ENCODE measurements at regions not wholly inside any gene's neighbourhood (a gene's known extent, or its start where the extent isn't known, plus 50 kb on each side); places are given as distances from the start of the nearest gene placed in this dataset.

GRCh38 chr7:130922206-130923112, 188.5 kb upstream of the KLF14 start:
- peaks cover 45% of the 10 kb centered on the region for H3K4me1 ChIP-seq
- no peaks in the 10 kb centered on the region for H3K9me3 ChIP-seq
- no peak overlapping the region for H3K4me3 ChIP-seq
- TF ChIP-seq, protein P1, sequence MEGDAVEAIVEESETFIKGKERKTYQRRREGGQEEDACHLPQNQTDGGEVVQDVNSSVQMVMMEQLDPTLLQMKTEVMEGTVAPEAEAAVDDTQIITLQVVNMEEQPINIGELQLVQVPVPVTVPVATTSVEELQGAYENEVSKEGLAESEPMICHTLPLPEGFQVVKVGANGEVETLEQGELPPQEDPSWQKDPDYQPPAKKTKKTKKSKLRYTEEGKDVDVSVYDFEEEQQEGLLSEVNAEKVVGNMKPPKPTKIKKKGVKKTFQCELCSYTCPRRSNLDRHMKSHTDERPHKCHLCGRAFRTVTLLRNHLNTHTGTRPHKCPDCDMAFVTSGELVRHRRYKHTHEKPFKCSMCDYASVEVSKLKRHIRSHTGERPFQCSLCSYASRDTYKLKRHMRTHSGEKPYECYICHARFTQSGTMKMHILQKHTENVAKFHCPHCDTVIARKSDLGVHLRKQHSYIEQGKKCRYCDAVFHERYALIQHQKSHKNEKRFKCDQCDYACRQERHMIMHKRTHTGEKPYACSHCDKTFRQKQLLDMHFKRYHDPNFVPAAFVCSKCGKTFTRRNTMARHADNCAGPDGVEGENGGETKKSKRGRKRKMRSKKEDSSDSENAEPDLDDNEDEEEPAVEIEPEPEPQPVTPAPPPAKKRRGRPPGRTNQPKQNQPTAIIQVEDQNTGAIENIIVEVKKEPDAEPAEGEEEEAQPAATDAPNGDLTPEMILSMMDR (IDR thresholded peaks at IDR 0.05), result no peak
- intact Hi-C loops (cut with DNase I), result no loop called here
- ATAC-seq (no peak), DNase-seq (no peak)
- H3K27me3 ChIP-seq, result no peaks in the 10 kb centered on the region
- H3K27ac ChIP-seq, result peak overlapping the region; percentile 26
- H3K36me3 ChIP-seq, result peaks cover 7% of the 10 kb centered on the region

- no peak for DNase-seq
- ATAC-seq, result no peak
- Histone ChIP-seq H3K9me3 (no peaks in the 10 kb centered on the region), H3K4me1 (peaks cover 37% of the 10 kb centered on the region), H3K36me3 (peaks cover 7% of the 10 kb centered on the region), H3K4me3 (no peak overlapping the region), H3K27ac (no peak overlapping the region), H3K27me3 (no peaks in the 10 kb centered on the region)
- intact Hi-C loops (cut with DNase I), result no loop called here
- TF ChIP-seq, protein P1 (IDR thresholded peaks at IDR 0.05), result no peak
Observed at GRCh38 chr7:130923365-130923764, 189.4 kb upstream of the KLF14 start.

GRCh38 chr7:130923930-130924329, 189.9 kb upstream of the KLF14 start:
- no peak overlapping the region for H3K27ac ChIP-seq
- TF ChIP-seq, protein P1 (IDR thresholded peaks at IDR 0.05), result no peak
- no peaks in the 10 kb centered on the region for H3K27me3 ChIP-seq
- H3K36me3 ChIP-seq, result peaks cover 7% of the 10 kb centered on the region
- no peak overlapping the region for H3K4me3 ChIP-seq
- peaks cover 40% of the 10 kb centered on the region for H3K4me1 ChIP-seq
- H3K9me3 ChIP-seq, result no peaks in the 10 kb centered on the region
- DNase-seq (no peak), ATAC-seq (no peak)
- intact Hi-C loops (cut with DNase I), result no loop called here

DNA sequence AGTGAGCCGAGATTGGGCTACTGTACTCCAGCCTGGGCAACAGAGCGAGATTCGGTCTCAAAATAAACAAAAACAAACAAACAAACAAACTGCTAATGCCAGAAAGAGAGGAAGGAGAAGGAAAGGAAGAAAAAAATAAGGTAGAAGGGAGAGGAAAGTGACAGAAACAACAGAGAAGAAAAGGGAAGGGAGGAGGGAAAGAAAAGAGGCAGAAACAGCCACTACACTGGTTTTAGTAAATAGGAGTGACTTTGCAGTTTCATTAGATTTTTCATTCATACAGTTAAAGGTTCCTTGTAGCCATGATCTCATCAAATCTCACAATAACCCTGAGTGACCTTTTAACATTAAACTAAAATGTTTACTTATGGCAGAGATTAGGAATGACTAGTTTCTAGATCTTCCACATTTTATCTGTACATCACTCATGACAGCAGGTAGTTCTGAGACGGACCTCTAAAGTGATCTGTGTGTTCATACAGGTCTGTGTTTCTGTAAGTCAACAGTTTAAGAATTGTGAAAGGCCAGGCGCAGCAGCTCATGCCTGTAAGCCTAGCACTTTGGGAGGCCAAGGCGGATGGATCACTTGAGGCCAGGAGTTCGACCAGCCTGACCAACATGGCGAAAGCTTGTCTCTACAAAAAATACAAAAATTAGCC, 191.3 kb upstream of the KLF14 start:
- no peak for ATAC-seq

GRCh38 chr7:130926001-130926691, 192.1 kb upstream of the KLF14 start:
- peak overlapping the region; percentile 63 for H3K27ac ChIP-seq

More for the DNA sequence above, 191.3 kb upstream of the KLF14 start:
- DNase-seq, result no peak
- Histone ChIP-seq H3K9me3 (no peaks in the 10 kb centered on the region), H3K4me1 (peaks cover 53% of the 10 kb centered on the region), H3K36me3 (peaks cover 7% of the 10 kb centered on the region), H3K27me3 (no peaks in the 10 kb centered on the region), H3K4me3 (no peak overlapping the region), H3K27ac (peak overlapping the region; percentile 63)
- TF ChIP-seq, protein P1 (IDR thresholded peaks at IDR 0.05), result no peak
- intact Hi-C loops (cut with DNase I), result no loop called here

More at GRCh38 chr7:130926001-130926691, 192.1 kb upstream of the KLF14 start:
- Histone ChIP-seq H3K4me3 (no peak overlapping the region), H3K36me3 (peaks cover 1% of the 10 kb centered on the region), H3K9me3 (no peaks in the 10 kb centered on the region), H3K4me1 (peaks cover 55% of the 10 kb centered on the region), H3K27me3 (no peaks in the 10 kb centered on the region)
- TF ChIP-seq, protein P1 (IDR thresholded peaks at IDR 0.05), result no peak
- peak; percentile 56 for ATAC-seq
- intact Hi-C loops (cut with DNase I), result no loop called here
- DNase-seq, result no peak
